ENCODE measurements at regions not wholly inside any gene's neighbourhood (a gene's known extent, or its start where the extent isn't known, plus 50 kb on each side); places are given as distances from the start of the nearest gene placed in this dataset.

GRCh38 chr6:133136177-133136880, 104.8 kb upstream of the EYA4 start:
- TF ChIP-seq CTCF (conservative IDR thresholded peaks at IDR 0.05; ENCODE audit: low read depth, low read length) = no peak
- no peak for TF ChIP-seq EZH2 (IDR thresholded peaks at IDR 0.05; ENCODE audit: low read length, unreplicated experiment)
